ENCODE measurements at regions not wholly inside any gene's neighbourhood (a gene's known extent, or its start where the extent isn't known, plus 50 kb on each side); places are given as distances from the start of the nearest gene placed in this dataset.
A peak's percentile ranks its signal among the peaks of the same experiment; 100 is the strongest.
"Not testable (repeated sequence)": the region's sequence is repeated elsewhere in the genome, so short reads cannot be mapped to it uniquely, and the experiment has no call there.

DNA sequence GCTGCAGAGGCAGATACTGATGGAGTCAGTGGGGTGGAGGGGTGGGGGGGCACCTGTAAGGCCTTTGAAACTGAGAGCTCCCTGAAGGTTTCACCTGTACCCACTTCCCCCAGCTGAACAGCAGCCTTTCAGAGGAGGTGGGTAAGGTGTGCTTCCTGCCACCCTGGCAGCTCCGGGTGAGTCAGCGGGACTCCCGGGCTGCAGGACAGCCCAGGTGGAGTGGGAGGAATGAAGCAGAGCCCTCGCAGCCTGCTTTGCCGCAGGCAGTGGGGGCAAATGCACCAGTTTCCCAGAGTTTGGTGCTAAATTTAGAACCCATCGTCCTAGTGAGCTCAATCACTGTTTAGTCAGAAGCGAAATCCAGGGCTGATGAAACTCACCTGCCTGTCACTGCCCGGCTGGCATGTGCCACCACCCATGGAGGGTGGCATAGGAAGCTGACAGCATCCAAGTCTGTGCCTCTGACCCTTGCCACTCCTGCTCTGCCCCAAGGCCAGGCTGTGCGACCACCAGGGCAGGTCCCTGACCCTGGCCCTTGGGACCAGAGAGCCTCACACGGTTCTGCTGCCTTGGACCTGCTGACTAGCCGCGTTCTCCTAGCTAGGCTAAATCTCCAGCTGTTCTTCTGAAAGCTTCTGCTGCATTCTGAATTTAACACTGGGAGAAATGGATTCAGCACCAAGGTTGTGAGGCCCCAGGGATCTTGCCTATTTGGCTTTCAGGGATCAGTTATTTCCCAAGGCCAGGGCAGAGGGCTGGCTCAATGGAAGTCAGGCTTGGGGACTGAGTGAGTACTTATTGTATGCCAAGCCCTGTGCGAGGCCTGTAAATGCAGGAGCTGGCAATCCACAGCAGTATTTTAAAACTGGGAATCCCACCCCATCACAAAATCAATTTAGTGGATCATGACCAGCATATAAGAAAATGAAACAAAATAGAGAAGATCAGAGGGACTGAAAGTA is 67.3 kb upstream of the RASGRF1 start:
- Histone ChIP-seq H3K4me3 (ENCODE audit: low read length in 3 of 3) (no peak overlapping the region), H3K9me3 (ENCODE audit: control insufficient read depth in 2 of 3, insufficient read depth in 1 of 3, low read length in 3 of 3) (no peaks in the 10 kb centered on the region), H3K36me3 (ENCODE audit: control insufficient read depth in 2 of 3, insufficient read depth in 3 of 3, low read length in 3 of 3) (no peaks in the 10 kb centered on the region), H3K4me1 (ENCODE audit: control insufficient read depth in 2 of 3, insufficient read depth in 2 of 3, low read depth in 1 of 3, low read length in 3 of 3) (peaks cover 0 to 2% (median 0%) of the 10 kb centered on the region in 3 donors), H3K9ac (ENCODE audit: low read length in 3 of 3) (no peak overlapping the region), H3K27ac (ENCODE audit: low read depth in 2 of 2, low read length in 2 of 2) (no peak overlapping the region), H3K27me3 (ENCODE audit: control insufficient read depth, insufficient read depth, low read length) (no peaks in the 10 kb centered on the region)
- intact Hi-C loops (cut with DNase I), result no loop called here
- TF ChIP-seq, protein P1, sequence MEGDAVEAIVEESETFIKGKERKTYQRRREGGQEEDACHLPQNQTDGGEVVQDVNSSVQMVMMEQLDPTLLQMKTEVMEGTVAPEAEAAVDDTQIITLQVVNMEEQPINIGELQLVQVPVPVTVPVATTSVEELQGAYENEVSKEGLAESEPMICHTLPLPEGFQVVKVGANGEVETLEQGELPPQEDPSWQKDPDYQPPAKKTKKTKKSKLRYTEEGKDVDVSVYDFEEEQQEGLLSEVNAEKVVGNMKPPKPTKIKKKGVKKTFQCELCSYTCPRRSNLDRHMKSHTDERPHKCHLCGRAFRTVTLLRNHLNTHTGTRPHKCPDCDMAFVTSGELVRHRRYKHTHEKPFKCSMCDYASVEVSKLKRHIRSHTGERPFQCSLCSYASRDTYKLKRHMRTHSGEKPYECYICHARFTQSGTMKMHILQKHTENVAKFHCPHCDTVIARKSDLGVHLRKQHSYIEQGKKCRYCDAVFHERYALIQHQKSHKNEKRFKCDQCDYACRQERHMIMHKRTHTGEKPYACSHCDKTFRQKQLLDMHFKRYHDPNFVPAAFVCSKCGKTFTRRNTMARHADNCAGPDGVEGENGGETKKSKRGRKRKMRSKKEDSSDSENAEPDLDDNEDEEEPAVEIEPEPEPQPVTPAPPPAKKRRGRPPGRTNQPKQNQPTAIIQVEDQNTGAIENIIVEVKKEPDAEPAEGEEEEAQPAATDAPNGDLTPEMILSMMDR (IDR thresholded peaks at IDR 0.05; ENCODE audit: borderline replicate concordance, extremely low read depth, insufficient read depth), result no peak
- FAIRE-seq (no peak), DNase-seq (peak in 1 of 5 donors; percentile 80)

DNA sequence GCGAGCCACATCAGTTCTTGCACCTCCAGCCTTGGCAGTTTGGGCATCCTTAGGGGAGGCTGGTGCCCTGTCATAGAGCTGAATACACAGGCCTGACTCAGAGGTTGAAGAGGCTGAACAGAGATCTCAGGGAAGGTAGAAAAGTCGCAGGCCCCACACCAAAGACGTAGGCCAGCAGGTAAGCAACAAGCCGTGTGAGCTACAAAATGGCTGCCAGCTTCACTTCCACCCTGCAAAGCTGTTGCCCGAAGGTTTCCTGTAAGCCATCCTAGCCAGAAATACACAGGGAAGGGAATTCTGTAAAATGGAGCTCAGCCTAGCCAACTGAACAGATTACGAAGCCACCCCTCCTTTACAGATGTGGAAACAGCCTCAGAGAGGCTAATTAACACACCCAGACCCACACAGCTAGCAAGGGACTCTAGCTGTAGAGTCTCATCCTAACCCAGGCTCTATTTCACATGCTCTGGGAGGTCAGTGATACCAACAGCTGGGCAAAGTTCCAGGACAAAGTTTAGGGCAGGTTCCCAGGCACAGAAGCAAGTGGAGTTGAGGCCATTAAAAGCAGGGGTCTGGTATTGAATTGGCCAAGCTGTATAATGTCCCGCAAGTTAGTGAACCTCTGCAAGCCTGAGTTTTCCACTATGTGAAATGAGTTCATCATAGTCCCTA is 66.3 kb upstream of the RASGRF1 start:
- no peak overlapping the region for H3K9ac ChIP-seq (ENCODE audit: low read length in 3 of 3)
- no peak for FAIRE-seq
- intact Hi-C loops (cut with DNase I), result no loop called here
- no peak overlapping the region for H3K4me3 ChIP-seq (ENCODE audit: low read length in 3 of 3)
- no peaks in the 10 kb centered on the region for H3K9me3 ChIP-seq (ENCODE audit: control insufficient read depth in 2 of 3, insufficient read depth in 1 of 3, low read length in 3 of 3)
- peaks cover 0 to 2% (median 0%) of the 10 kb centered on the region in 3 donors for H3K4me1 ChIP-seq (ENCODE audit: control insufficient read depth in 2 of 3, insufficient read depth in 2 of 3, low read depth in 1 of 3, low read length in 3 of 3)
- H3K36me3 ChIP-seq (ENCODE audit: control insufficient read depth in 2 of 3, insufficient read depth in 3 of 3, low read length in 3 of 3), result no peaks in the 10 kb centered on the region
- DNase-seq, result no peak
- H3K27ac ChIP-seq (ENCODE audit: low read depth in 2 of 2, low read length in 2 of 2), result no peak overlapping the region
- TF ChIP-seq, protein P1 (IDR thresholded peaks at IDR 0.05; ENCODE audit: borderline replicate concordance, extremely low read depth, insufficient read depth), result no peak
- no peaks in the 10 kb centered on the region for H3K27me3 ChIP-seq (ENCODE audit: control insufficient read depth, insufficient read depth, low read length)

DNA sequence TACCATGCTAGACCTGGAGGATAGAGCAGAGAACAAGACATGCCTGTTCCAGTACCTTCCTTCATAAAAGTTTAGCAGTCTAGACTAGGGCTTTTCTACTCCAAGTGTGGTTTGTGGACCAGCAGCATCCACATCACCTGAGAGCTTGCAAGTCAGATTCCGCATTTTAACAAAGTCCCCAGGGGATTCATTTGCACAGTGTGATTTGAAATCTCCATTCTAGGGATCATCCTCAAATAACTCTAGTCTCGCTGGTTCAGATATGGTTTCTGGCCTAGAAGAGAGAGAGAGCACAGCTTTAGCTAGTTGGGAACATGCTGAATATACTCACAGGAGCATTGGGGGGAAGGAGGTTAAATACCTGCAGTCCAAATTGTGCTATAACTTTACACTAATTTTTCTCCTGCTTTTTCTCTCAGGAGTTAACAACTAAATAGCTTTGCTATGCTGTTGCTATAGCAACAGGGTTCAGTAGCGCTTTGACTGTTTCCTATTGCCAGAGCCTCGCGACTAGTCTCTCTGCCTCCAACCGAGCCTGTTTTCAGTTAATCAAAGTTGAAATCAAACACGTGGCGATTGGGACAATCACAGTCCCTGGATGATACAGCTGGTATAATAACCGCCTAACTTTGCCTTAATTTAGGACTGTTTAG is 64.0 kb upstream of the RASGRF1 start:
- peak in 2 of 5 donors; percentile 58 to 78 for DNase-seq
- intact Hi-C loops (cut with DNase I), result no loop called here
- FAIRE-seq, result no peak

DNA sequence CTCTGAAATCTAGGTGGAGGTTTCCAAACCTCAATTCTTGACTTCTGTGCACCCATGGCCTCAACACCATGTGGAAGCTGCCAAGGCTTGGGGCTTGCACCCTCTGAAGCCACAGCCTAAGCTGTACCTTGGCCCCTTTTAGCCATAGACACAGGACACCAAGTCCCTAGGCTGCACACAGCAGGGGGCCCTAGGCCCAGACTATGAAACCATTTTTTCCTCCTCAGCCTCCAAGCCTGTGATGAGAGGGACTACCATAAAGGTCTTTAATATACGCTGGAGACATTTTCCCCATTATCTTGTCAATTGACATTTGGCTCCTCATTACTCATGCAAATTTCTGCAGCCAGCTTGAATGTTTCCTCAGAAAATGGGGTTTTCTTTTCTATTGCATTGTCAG is 53.7 kb upstream of the RASGRF1 start:
- H3K36me3 ChIP-seq (ENCODE audit: control insufficient read depth in 2 of 3, insufficient read depth in 3 of 3, low read length in 3 of 3); H3K4me1 ChIP-seq (ENCODE audit: control insufficient read depth in 2 of 3, insufficient read depth in 2 of 3, low read depth in 1 of 3, low read length in 3 of 3); H3K4me3 ChIP-seq (ENCODE audit: low read length in 3 of 3); H3K9me3 ChIP-seq (ENCODE audit: control insufficient read depth in 2 of 3, insufficient read depth in 1 of 3, low read length in 3 of 3); FAIRE-seq; H3K27ac ChIP-seq (ENCODE audit: low read depth in 2 of 2, low read length in 2 of 2); H3K9ac ChIP-seq (ENCODE audit: low read length in 3 of 3); H3K27me3 ChIP-seq (ENCODE audit: control insufficient read depth, insufficient read depth, low read length); DNase-seq; intact Hi-C loops (cut with DNase I): not testable (repeated sequence)

More for the DNA sequence above, 64.0 kb upstream of the RASGRF1 start:
- Histone ChIP-seq H3K9ac (ENCODE audit: low read length in 3 of 3) (no peak overlapping the region), H3K27ac (ENCODE audit: low read depth in 2 of 2, low read length in 2 of 2) (no peak overlapping the region), H3K9me3 (ENCODE audit: control insufficient read depth in 2 of 3, insufficient read depth in 1 of 3, low read length in 3 of 3) (no peaks in the 10 kb centered on the region), H3K27me3 (ENCODE audit: control insufficient read depth, insufficient read depth, low read length) (no peaks in the 10 kb centered on the region), H3K36me3 (ENCODE audit: control insufficient read depth in 2 of 3, insufficient read depth in 3 of 3, low read length in 3 of 3) (no peaks in the 10 kb centered on the region), H3K4me3 (ENCODE audit: low read length in 3 of 3) (no peak overlapping the region), H3K4me1 (ENCODE audit: control insufficient read depth in 2 of 3, insufficient read depth in 2 of 3, low read depth in 1 of 3, low read length in 3 of 3) (peaks cover 0 to 2% (median 0%) of the 10 kb centered on the region in 3 donors)
- TF ChIP-seq, protein P1 (IDR thresholded peaks at IDR 0.05; ENCODE audit: borderline replicate concordance, extremely low read depth, insufficient read depth), result no peak
